Vagina (tissue), 2 donors: ENCODE measurements at regions not wholly inside any gene's neighbourhood (a gene's known extent, or its start where the extent isn't known, plus 50 kb on each side); places are given as distances from the start of the nearest gene placed in this dataset.

Experiments
- DNase-seq, 2 donors: peaks; one replicate each; pipeline ENCODE4 v3.0.0-alpha.2; 2017; ENCODE audit errors: extremely low spot score in 2 of 2
- H3K27ac ChIP-seq: fragments of 200-600 bp; sonication (generic); one replicate; pipeline ENCODE4 v1.5.1; 2019
- H3K27me3 ChIP-seq: fragments of 200-600 bp; sonication (generic); one replicate; pipeline ENCODE4 v1.5.1; 2019
- H3K36me3 ChIP-seq, 2 donors: fragments of 200-600 bp; sonication (generic); one replicate each; pipeline ENCODE4 v1.5.1; 2017 to 2019
- H3K4me1 ChIP-seq: fragments of 200-600 bp; sonication (generic); one replicate; pipeline ENCODE4 v1.5.1; 2019
- H3K4me3 ChIP-seq, 2 donors: fragments of 200-600 bp; sonication (generic); 1 replicate in 1 of 2; 2 replicates in 1 of 2; pipeline ENCODE4 v1.5.1; 2016 to 2019
- H3K9me3 ChIP-seq: fragments of 200-600 bp; sonication (generic); one replicate; pipeline ENCODE4 v1.5.1; 2019
- POLR2A ChIP-seq, 2 donors: fragments of 450-650 bp; IDR thresholded peaks; one replicate each; pipeline ENCODE4 v1.6.1; 2017; ENCODE audit warnings: antibody characterized with exemption in 2 of 2, mild to moderate bottlenecking in 2 of 2, moderate library complexity in 2 of 2
- POLR2AphosphoS5 ChIP-seq, 2 donors: sonication (generic); formaldehyde crosslinking; IDR thresholded peaks; one replicate each; pipeline ENCODE4 v1.9.0; 2017; ENCODE audit warnings: antibody characterized with exemption in 2 of 2, mild to moderate bottlenecking in 2 of 2, low read depth in 1 of 2; ENCODE audit not compliant: insufficient read depth in 1 of 2
- intact Hi-C: fragments of 100-400 bp; cut with DNase I; formaldehyde crosslinking; loops from one replicate; pipeline ENCODE4 v1.15.1; 2023
- TF ChIP-seq, protein P1 (sequence below), 3 experiments: fragments of 450-650 bp in 2 of 3; fragments of 200-600 bp in 1 of 3; sonication (generic) in 1 of 3; IDR thresholded peaks; one replicate each; pipeline ENCODE4 v1.5.1; 2017 to 2019; ENCODE audit warnings: antibody characterized with exemption in 3 of 3, mild to moderate bottlenecking in 2 of 3, moderate library complexity in 2 of 3

DNA sequence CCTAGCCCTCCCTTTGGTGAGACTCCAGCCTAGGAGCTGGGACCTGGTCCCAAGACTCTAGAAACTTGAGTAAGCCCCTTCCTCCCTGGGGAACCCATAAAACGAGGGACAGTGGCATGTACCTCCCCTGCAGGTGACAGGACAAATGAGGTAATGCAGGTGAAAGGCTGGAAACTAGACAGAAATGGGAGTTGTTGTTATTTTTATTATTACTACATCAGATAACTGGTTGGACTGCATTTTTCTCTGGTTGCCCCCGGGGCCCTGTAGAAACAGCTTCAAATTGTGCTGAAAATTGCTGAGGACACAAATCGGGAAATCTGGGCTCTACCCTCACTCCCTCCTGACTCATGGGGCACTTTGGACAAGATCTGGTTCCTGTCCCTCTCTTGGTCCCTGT lies 132.3 kb upstream of the WNT4 start:
- H3K9me3 ChIP-seq = no peaks in the 10 kb centered on the region
- no peak for TF ChIP-seq POLR2A (IDR thresholded peaks at IDR 0.05)
- TF ChIP-seq POLR2AphosphoS5 (IDR thresholded peaks at IDR 0.05; ENCODE audit: insufficient read depth in 1 of 2, low read depth in 1 of 2) = no peak
- no peak for DNase-seq
- H3K36me3 ChIP-seq = no peaks in the 10 kb centered on the region
- H3K27me3 ChIP-seq = no peaks in the 10 kb centered on the region
- no peak overlapping the region for H3K27ac ChIP-seq
- H3K4me1 ChIP-seq = peaks cover 5% of the 10 kb centered on the region
- intact Hi-C loops = no loop called here
- no peak overlapping the region for H3K4me3 ChIP-seq

DNA sequence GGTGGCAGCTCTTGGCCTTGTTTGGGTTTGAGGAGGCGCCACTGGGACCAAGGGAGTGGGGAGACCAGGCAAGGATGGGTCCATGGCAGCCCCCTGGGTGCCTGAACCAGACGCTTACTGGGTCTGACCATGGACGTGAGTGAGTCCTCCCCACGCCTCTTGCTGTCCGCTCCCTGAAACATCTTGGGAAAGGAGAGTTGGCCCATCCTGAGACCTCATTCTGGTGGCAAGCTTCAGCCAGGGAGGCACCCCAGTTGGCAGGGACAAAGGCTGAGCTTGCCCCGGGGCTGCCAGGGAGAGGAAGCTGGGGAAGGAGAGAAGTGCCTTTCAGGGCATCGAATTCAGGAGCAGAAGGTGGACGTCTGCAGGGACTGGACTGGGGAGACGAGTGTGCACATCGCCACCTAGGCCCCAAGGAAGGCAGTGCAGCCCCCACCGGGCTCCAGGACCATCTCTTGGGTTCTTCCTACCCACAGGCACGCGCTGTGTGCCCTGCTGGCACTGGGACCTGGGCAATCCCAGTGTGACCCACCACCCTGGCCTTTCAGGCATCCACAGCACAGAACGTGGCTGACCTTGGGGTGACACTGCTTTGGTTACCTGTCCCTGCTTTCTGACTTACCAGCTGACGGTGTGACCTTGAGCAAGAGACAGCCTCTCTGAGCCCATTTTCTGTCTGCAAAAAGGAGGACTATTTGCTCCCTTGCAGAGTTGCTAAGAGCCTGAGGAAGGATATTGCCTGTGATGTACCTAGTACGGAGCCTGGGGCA lies 132.9 kb upstream of the WNT4 start:
- Histone ChIP-seq H3K27me3 (no peaks in the 10 kb centered on the region), H3K27ac (no peak overlapping the region), H3K4me3 (no peak overlapping the region), H3K4me1 (peaks cover 5% of the 10 kb centered on the region), H3K36me3 (no peaks in the 10 kb centered on the region), H3K9me3 (no peaks in the 10 kb centered on the region)
- intact Hi-C loops = no loop called here
- no peak for DNase-seq
- TF ChIP-seq, protein P1, sequence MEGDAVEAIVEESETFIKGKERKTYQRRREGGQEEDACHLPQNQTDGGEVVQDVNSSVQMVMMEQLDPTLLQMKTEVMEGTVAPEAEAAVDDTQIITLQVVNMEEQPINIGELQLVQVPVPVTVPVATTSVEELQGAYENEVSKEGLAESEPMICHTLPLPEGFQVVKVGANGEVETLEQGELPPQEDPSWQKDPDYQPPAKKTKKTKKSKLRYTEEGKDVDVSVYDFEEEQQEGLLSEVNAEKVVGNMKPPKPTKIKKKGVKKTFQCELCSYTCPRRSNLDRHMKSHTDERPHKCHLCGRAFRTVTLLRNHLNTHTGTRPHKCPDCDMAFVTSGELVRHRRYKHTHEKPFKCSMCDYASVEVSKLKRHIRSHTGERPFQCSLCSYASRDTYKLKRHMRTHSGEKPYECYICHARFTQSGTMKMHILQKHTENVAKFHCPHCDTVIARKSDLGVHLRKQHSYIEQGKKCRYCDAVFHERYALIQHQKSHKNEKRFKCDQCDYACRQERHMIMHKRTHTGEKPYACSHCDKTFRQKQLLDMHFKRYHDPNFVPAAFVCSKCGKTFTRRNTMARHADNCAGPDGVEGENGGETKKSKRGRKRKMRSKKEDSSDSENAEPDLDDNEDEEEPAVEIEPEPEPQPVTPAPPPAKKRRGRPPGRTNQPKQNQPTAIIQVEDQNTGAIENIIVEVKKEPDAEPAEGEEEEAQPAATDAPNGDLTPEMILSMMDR (IDR thresholded peaks at IDR 0.05) = peak; percentile 3 to 55 (median 42)
- TF ChIP-seq POLR2A (IDR thresholded peaks at IDR 0.05) (no peak), POLR2AphosphoS5 (IDR thresholded peaks at IDR 0.05; ENCODE audit: insufficient read depth in 1 of 2, low read depth in 1 of 2) (no peak)

DNA sequence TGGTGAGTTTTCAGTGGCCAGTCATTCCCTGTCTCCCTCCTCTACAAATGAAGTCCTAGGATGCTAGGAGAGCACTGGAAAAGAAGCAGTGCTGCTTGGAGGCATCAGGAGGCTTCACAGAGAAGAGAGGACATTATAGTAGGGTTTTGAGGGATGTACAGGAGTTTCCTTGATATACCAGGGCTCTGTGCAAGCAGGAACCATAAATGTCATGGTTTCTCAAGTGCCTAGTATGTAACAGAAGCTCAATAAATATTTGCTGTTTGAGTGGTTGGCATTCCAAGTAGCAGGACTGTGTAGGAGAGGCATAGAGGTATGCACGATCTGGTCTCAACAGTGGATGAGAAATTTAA lies 133.5 kb upstream of the WNT4 start:
- no peak overlapping the region for H3K4me3 ChIP-seq
- H3K27me3 ChIP-seq = no peaks in the 10 kb centered on the region
- TF ChIP-seq, protein P1 (IDR thresholded peaks at IDR 0.05) = no peak
- TF ChIP-seq POLR2AphosphoS5 (IDR thresholded peaks at IDR 0.05; ENCODE audit: insufficient read depth in 1 of 2, low read depth in 1 of 2) = no peak
- TF ChIP-seq POLR2A (IDR thresholded peaks at IDR 0.05) = no peak
- no peaks in the 10 kb centered on the region for H3K36me3 ChIP-seq
- no peak for DNase-seq
- H3K9me3 ChIP-seq = no peaks in the 10 kb centered on the region
- intact Hi-C loops = no loop called here
- H3K4me1 ChIP-seq = peaks cover 5% of the 10 kb centered on the region
- H3K27ac ChIP-seq = no peak overlapping the region

DNA sequence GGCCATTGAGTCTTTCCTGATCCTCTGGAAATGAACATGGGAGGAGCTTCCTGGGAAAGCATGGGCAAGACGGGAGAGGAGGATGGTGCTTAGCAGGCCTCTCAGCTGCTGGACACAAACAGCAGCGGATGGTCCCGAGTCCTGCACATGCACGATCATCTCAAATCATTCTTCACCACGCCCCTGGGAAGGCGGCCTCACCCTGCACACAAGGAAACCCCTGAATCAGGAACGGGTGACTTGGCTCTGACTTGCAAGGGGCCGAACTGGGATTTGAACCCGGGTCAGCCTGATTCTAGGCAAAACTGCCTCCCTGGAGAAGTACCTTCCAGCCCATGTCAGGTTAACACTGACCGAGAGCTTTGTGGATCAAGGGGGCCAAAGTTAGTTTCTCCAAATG lies 134.8 kb upstream of the WNT4 start:
- TF ChIP-seq, protein P1 (IDR thresholded peaks at IDR 0.05) = no peak
- TF ChIP-seq POLR2A (IDR thresholded peaks at IDR 0.05) = no peak
- no peak for TF ChIP-seq POLR2AphosphoS5 (IDR thresholded peaks at IDR 0.05; ENCODE audit: insufficient read depth in 1 of 2, low read depth in 1 of 2)
- Histone ChIP-seq H3K4me1 (peaks cover 5% of the 10 kb centered on the region), H3K27me3 (no peaks in the 10 kb centered on the region), H3K27ac (no peak overlapping the region), H3K36me3 (no peaks in the 10 kb centered on the region), H3K4me3 (no peak overlapping the region), H3K9me3 (no peaks in the 10 kb centered on the region)
- intact Hi-C loops = no loop called here
- no peak for DNase-seq

DNA sequence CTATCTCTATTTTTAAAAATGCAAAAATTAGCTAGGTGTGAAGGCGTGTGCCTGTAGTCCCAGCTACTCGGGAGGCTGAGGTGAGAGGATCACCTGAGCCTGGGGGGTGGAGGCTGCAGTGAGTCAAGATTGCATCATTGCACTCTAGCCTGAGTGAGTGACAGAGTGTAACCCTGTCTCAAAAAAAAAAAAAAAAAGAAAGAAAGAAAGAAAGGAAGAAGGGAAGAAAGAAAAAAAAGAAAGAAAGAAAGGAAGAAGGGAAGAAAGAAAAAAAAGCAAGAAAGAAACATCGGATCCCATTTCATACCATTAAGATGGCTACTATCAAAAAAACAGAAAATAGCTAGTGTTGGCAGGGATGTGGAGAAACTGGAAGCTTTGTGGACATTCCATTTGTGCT lies 136.8 kb upstream of the WNT4 start:
- Histone ChIP-seq H3K4me1 (peaks cover 5% of the 10 kb centered on the region), H3K4me3 (no peak overlapping the region), H3K36me3 (no peaks in the 10 kb centered on the region), H3K27ac (no peak overlapping the region), H3K27me3 (no peaks in the 10 kb centered on the region), H3K9me3 (no peaks in the 10 kb centered on the region)
- intact Hi-C loops = no loop called here
- TF ChIP-seq, protein P1 (IDR thresholded peaks at IDR 0.05) = no peak
- TF ChIP-seq POLR2A (IDR thresholded peaks at IDR 0.05) = no peak
- no peak for DNase-seq
